Ovary (tissue), 3 donors: ENCODE measurements at regions not wholly inside any gene's neighbourhood (a gene's known extent, or its start where the extent isn't known, plus 50 kb on each side); places are given as distances from the start of the nearest gene placed in this dataset.
"Not testable (repeated sequence)": the region's sequence is repeated elsewhere in the genome, so short reads cannot be mapped to it uniquely, and the experiment has no call there.

ENCODE experiments used
- EP300 ChIP-seq: sonication (generic); formaldehyde crosslinking; IDR thresholded peaks from one replicate; pipeline ENCODE4 v1.6.1; 2017; ENCODE audit warnings: antibody characterized with exemption
- POLR2A ChIP-seq: fragments of 450-650 bp; IDR thresholded peaks from one replicate; pipeline ENCODE4 v1.6.1; 2017; ENCODE audit warnings: antibody characterized with exemption, mild to moderate bottlenecking, moderate library complexity
- TF ChIP-seq, protein P1 (sequence below), 3 donors: fragments of 450-650 bp in 2 of 3; fragments of 200-600 bp in 1 of 3; IDR thresholded peaks; one replicate each; pipeline versions ENCODE4 v1.5.1 to v1.8.0; 2016 to 2022; ENCODE audit warnings: antibody characterized with exemption in 3 of 3, mild to moderate bottlenecking in 1 of 3
- donor health status: DM: no; HTN: no; CAD: no.

DNA sequence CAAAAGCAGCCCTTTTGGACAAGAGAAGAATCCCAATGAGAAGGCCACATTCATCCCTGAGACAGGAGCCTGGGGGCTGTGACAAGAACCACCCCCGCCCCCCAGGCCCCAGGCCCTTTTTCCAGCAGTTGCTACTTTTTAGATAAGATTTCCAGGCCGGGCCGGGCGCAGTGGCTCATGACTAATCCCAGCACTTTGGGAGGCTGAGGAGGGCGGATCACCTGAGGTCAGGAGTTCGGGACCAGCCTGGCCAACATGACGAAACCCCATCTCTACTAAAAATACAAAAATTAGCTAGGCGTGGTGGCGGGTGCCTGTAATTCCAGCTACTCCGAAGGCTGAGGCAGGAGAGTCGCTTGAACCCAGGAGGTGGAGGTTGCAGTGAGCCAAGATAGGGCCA lies 179.4 kb downstream of the SPATA31A1 start:
- not testable (repeated sequence) for TF ChIP-seq EP300, POLR2A
- TF ChIP-seq, protein P1, sequence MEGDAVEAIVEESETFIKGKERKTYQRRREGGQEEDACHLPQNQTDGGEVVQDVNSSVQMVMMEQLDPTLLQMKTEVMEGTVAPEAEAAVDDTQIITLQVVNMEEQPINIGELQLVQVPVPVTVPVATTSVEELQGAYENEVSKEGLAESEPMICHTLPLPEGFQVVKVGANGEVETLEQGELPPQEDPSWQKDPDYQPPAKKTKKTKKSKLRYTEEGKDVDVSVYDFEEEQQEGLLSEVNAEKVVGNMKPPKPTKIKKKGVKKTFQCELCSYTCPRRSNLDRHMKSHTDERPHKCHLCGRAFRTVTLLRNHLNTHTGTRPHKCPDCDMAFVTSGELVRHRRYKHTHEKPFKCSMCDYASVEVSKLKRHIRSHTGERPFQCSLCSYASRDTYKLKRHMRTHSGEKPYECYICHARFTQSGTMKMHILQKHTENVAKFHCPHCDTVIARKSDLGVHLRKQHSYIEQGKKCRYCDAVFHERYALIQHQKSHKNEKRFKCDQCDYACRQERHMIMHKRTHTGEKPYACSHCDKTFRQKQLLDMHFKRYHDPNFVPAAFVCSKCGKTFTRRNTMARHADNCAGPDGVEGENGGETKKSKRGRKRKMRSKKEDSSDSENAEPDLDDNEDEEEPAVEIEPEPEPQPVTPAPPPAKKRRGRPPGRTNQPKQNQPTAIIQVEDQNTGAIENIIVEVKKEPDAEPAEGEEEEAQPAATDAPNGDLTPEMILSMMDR (IDR thresholded peaks at IDR 0.05) = not testable (repeated sequence)
